SU-DHL-6 (cell line): ENCODE measurements at regions not wholly inside any gene's neighbourhood (a gene's known extent, or its start where the extent isn't known, plus 50 kb on each side); places are given as distances from the start of the nearest gene placed in this dataset.

Experiments used
- H2AFZ ChIP-seq: fragments of 200-600 bp; sonication (generic); 2 replicates; pipeline ENCODE4 v1.6.1; 2014; ENCODE audit warnings: low read depth, mild to moderate bottlenecking, moderate library complexity, mixed read lengths, antibody characterized with exemption, low read length; ENCODE audit not compliant: severe bottlenecking
- H3F3A ChIP-seq: fragments of 200-600 bp; shearing (Covaris generic); 2 replicates; pipeline ENCODE4 v1.6.0; 2016; ENCODE audit warnings: antibody characterized with exemption, mild to moderate bottlenecking; ENCODE audit not compliant: insufficient read depth
- H3K27ac ChIP-seq: fragments of 200-600 bp; sonication (generic); 2 replicates; pipeline ENCODE4 v1.5.1; 2016; ENCODE audit warnings: low read depth, mild to moderate bottlenecking, low read length, moderate library complexity, mixed read lengths
- H3K27me3 ChIP-seq: fragments of 200-600 bp; sonication (generic), shearing (Covaris generic); 2 replicates; pipeline ENCODE4 v1.6.0; 2014; ENCODE audit warnings: mild to moderate bottlenecking, low read length
- H3K36me3 ChIP-seq: fragments of 200-600 bp; sonication (generic); 2 replicates; pipeline ENCODE4 v1.6.1; 2014; ENCODE audit warnings: mild to moderate bottlenecking, low read length, mixed read lengths
- H3K4me2 ChIP-seq: fragments of 300-600, 200-600 bp; shearing (Covaris generic), sonication (generic); 2 replicates; pipeline ENCODE4 v1.6.0; 2014; ENCODE audit warnings: low read length, low read depth, mild to moderate bottlenecking; ENCODE audit not compliant: poor library complexity, severe bottlenecking
- H3K4me3 ChIP-seq: fragments of 200-600 bp; sonication (generic); 2 replicates; pipeline ENCODE4 v1.5.1; 2014; ENCODE audit warnings: antibody characterized with exemption, low read length, mild to moderate bottlenecking, mixed read lengths; ENCODE audit not compliant: insufficient read depth, poor library complexity, severe bottlenecking
- H3K79me2 ChIP-seq: fragments of 200-600 bp; sonication (generic); 2 replicates; pipeline ENCODE4 v1.6.1; 2014; ENCODE audit warnings: mild to moderate bottlenecking, low read length, moderate library complexity; ENCODE audit not compliant: insufficient read depth
- H3K9ac ChIP-seq: fragments of 200-600 bp; sonication (generic); 2 replicates; pipeline ENCODE4 v1.7.0; 2014; ENCODE audit warnings: mild to moderate bottlenecking, low read length
- H3K9me2 ChIP-seq: fragments of 200-600 bp; sonication (generic); replicated peaks from 2 replicates; pipeline ENCODE4 v1.6.1; 2014; ENCODE audit warnings: low read length; ENCODE audit not compliant: insufficient read depth
- H3K9me3 ChIP-seq: fragments of 200-600 bp; sonication (generic); 2 replicates; pipeline ENCODE4 v1.6.1; 2014; ENCODE audit warnings: low read length, mixed read lengths; ENCODE audit not compliant: insufficient read depth
- H4K20me1 ChIP-seq: fragments of 200-600 bp; sonication (generic); 2 replicates; pipeline ENCODE4 v1.6.1; 2014; ENCODE audit warnings: low read depth, mild to moderate bottlenecking, antibody characterized with exemption, low read length, moderate library complexity, mixed read lengths
- EZH2phosphoT487 ChIP-seq: fragments of 200-600 bp; sonication (generic), shearing (Covaris generic); conservative IDR thresholded peaks from 2 replicates; pipeline ENCODE4 v1.6.1; 2018; ENCODE audit warnings: mild to moderate bottlenecking, antibody characterized with exemption, low read length, moderate library complexity, mixed read lengths
- TF ChIP-seq, protein P1 (sequence below): fragments of 200-600 bp; sonication (generic); IDR thresholded peaks from one replicate; pipeline ENCODE4 v1.5.1; 2017; ENCODE audit warnings: antibody characterized with exemption, mild to moderate bottlenecking, low read length, moderate library complexity; ENCODE audit not compliant: insufficient read depth, poor library complexity, severe bottlenecking

DNA sequence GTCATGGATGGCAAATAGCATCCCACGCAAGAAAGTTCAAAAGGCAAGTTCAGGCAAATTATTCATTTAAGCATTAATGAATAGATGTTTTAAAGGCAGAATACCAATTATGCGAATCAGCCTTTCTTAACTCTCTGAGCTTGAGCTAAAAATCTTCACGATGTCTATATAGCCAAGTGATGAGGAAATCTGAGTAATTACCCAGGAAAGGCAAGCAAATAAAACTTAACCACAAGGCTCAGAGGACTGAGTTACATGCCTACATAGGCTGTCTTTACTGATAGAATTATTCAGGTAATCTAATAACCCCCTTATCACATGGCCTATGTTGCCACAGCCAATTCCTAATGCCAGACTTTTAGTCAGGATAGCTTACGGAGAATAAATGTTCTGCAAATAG is 120.8 kb upstream of the MTAP start:
- Histone ChIP-seq H3K9me2 (no peaks in the 10 kb centered on the region), H3K9ac (no peak overlapping the region), H3K4me2 (no peak overlapping the region), H3K27ac (no peak overlapping the region), H4K20me1 (peaks cover 3% of the 10 kb centered on the region; the same call in 1 of the 2 replicates), H2AFZ (no peak overlapping the region), H3K79me2 (no peaks in the 10 kb centered on the region), H3K9me3 (no peaks in the 10 kb centered on the region), H3K27me3 (no peaks in the 10 kb centered on the region), H3K4me3 (no peak overlapping the region), H3K36me3 (no peaks in the 10 kb centered on the region), H3F3A (no peaks in the 10 kb centered on the region)
- TF ChIP-seq EZH2phosphoT487: no peak
- TF ChIP-seq, protein P1, sequence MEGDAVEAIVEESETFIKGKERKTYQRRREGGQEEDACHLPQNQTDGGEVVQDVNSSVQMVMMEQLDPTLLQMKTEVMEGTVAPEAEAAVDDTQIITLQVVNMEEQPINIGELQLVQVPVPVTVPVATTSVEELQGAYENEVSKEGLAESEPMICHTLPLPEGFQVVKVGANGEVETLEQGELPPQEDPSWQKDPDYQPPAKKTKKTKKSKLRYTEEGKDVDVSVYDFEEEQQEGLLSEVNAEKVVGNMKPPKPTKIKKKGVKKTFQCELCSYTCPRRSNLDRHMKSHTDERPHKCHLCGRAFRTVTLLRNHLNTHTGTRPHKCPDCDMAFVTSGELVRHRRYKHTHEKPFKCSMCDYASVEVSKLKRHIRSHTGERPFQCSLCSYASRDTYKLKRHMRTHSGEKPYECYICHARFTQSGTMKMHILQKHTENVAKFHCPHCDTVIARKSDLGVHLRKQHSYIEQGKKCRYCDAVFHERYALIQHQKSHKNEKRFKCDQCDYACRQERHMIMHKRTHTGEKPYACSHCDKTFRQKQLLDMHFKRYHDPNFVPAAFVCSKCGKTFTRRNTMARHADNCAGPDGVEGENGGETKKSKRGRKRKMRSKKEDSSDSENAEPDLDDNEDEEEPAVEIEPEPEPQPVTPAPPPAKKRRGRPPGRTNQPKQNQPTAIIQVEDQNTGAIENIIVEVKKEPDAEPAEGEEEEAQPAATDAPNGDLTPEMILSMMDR: no peak

DNA sequence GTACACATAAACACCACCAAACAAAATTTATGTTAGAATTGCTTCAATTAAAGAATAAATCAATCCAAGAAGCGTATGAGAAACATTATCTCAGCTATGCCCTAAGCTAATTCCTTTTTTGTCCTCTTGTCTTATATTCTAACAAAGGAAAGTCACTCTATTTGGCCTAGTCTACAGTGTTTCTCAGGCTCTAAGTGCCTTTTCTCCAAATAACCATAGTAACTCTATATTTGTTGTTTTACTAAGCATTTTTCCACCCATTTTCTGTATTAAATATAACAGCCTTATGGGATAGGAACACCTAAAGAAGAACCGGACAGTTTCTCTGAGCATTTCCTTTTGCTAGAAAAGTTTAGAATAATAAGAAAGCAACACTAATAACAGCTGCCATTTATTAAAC is 120.1 kb upstream of the MTAP start:
- H3K9me2 ChIP-seq: no peaks in the 10 kb centered on the region
- no peak overlapping the region for H3K4me3 ChIP-seq
- H3K27ac ChIP-seq: no peak overlapping the region
- peaks cover 3% of the 10 kb centered on the region; the same call in 1 of the 2 replicates for H4K20me1 ChIP-seq
- H3K27me3 ChIP-seq: no peaks in the 10 kb centered on the region
- H3K36me3 ChIP-seq: no peaks in the 10 kb centered on the region
- no peak overlapping the region for H3K4me2 ChIP-seq
- H3K79me2 ChIP-seq: no peaks in the 10 kb centered on the region
- H3K9me3 ChIP-seq: no peaks in the 10 kb centered on the region
- H3K9ac ChIP-seq: no peak overlapping the region
- H3F3A ChIP-seq: no peaks in the 10 kb centered on the region
- TF ChIP-seq EZH2phosphoT487: no peak
- TF ChIP-seq, protein P1: no peak
- H2AFZ ChIP-seq: no peak overlapping the region

DNA sequence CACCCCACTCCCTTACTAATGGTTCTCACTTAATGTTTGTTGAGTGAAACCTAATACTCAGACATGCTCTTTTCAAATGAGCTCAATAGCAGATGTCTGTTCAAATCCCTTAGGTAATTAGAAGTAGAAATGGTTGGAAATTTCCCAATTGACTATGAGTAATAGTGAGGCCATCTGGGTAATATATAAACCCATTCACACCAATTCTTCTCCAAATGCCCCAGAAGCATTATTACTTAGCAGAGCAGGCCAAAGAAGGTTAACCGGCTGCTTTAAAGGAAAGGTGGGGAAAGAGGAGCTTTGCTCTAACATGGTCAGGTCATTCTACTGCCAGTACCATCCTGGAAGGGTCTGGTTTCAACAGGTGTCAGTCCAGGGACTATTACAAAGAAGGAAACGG is 119.5 kb upstream of the MTAP start:
- no peaks in the 10 kb centered on the region for H3K27me3 ChIP-seq
- H3K9ac ChIP-seq: no peak overlapping the region
- H4K20me1 ChIP-seq: peaks cover 3% of the 10 kb centered on the region; the same call in 1 of the 2 replicates
- no peak overlapping the region for H2AFZ ChIP-seq
- H3F3A ChIP-seq: no peaks in the 10 kb centered on the region
- H3K27ac ChIP-seq: no peak overlapping the region
- no peaks in the 10 kb centered on the region for H3K36me3 ChIP-seq
- TF ChIP-seq EZH2phosphoT487: no peak
- TF ChIP-seq, protein P1: no peak
- no peaks in the 10 kb centered on the region for H3K9me3 ChIP-seq
- no peak overlapping the region for H3K4me3 ChIP-seq
- no peak overlapping the region for H3K4me2 ChIP-seq
- no peaks in the 10 kb centered on the region for H3K9me2 ChIP-seq
- H3K79me2 ChIP-seq: no peaks in the 10 kb centered on the region
